HEK293 (cell line): ENCODE measurements at regions not wholly inside any gene's neighbourhood (a gene's known extent, or its start where the extent isn't known, plus 50 kb on each side); places are given as distances from the start of the nearest gene placed in this dataset.
A peak's percentile ranks its signal among the peaks of the same experiment; 100 is the strongest.

ENCODE experiments used
- CTCF ChIA-PET: fragments of 350-600 bp; formaldehyde crosslinking; extraction: SDS; loops from one replicate; lab custom pipeline; 2021; ENCODE audit warnings: antibody characterized with exemption; lab: Yijun Ruan, JAX
- POLR2A ChIA-PET: fragments of 300-600 bp; formaldehyde crosslinking; extraction: SDS; loops from one replicate; lab custom pipeline; 2020; ENCODE audit warnings: antibody characterized with exemption, inconsistent platforms; lab: Yijun Ruan, JAX
- H3K27ac ChIP-seq: fragments of 200-500 bp; sonication (Bioruptor generic); 2 replicates; pipeline ENCODE4 v1.5.1; 2014; ENCODE audit warnings: low read depth, low read length, control low read depth, inconsistent platforms; ENCODE audit errors: extremely low read depth
- H3K36me3 ChIP-seq, 2 experiments: fragments of 200-500 bp in 1 of 2; sonication (Bioruptor generic) in 1 of 2; 1 replicate in 1 of 2; 2 replicates in 1 of 2; pipeline ENCODE4 v1.5.1; 2014 to 2017; ENCODE audit warnings: inconsistent platforms in 2 of 2, low read length in 2 of 2; ENCODE audit not compliant: control insufficient read depth in 2 of 2, insufficient read depth in 1 of 2
- H3K4me1 ChIP-seq: fragments of 200-500 bp; sonication (Bioruptor generic); 2 replicates; pipeline ENCODE4 v1.5.1; 2014; ENCODE audit warnings: mild to moderate bottlenecking, low read length, inconsistent platforms; ENCODE audit not compliant: control insufficient read depth, insufficient read depth
- H3K4me3 ChIP-seq: 2 replicates; pipeline ENCODE4 v1.5.1; 2011; ENCODE audit warnings: low read depth, mild to moderate bottlenecking, control low read depth, low read length, moderate library complexity
- H3K9me3 ChIP-seq: fragments of 200-500 bp; sonication (Bioruptor generic); 2 replicates; pipeline ENCODE4 v1.5.1; 2014; ENCODE audit warnings: low read depth, low read length, inconsistent platforms; ENCODE audit not compliant: control insufficient read depth, insufficient read depth
- EGR2 ChIP-seq: fragments of 450-650 bp; formaldehyde crosslinking; IDR thresholded peaks from 2 replicates; pipeline ENCODE4 v1.5.1; 2016; ENCODE audit warnings: low read depth, missing biosample characterization, missing genetic modification characterization
- INSM2 ChIP-seq: fragments of 450-650 bp; formaldehyde crosslinking; IDR thresholded peaks from 2 replicates; pipeline ENCODE4 v1.5.1; 2016; ENCODE audit warnings: missing biosample characterization, missing genetic modification characterization
- REST ChIP-seq: fragments of 450-650 bp; formaldehyde crosslinking; IDR thresholded peaks from 2 replicates; pipeline ENCODE4 v1.5.1; 2016; ENCODE audit warnings: missing biosample characterization, missing genetic modification characterization
- TCF7L2 ChIP-seq: IDR thresholded peaks from 2 replicates; pipeline ENCODE4 v1.6.1; 2011; ENCODE audit warnings: low read depth, mild to moderate bottlenecking, inconsistent platforms, low read length, moderate library complexity, borderline replicate concordance
- YY1 ChIP-seq: fragments of 450-650 bp; formaldehyde crosslinking; IDR thresholded peaks from 2 replicates; pipeline ENCODE4 v1.5.1; 2018; ENCODE audit warnings: missing biosample characterization, missing genetic modification characterization
- YY2 ChIP-seq: fragments of 450-650 bp; formaldehyde crosslinking; IDR thresholded peaks from 2 replicates; pipeline ENCODE4 v1.5.1; 2016; ENCODE audit warnings: missing biosample characterization, missing genetic modification characterization
- ZBTB17 ChIP-seq: fragments of 450-650 bp; formaldehyde crosslinking; IDR thresholded peaks from 2 replicates; pipeline ENCODE4 v1.5.1; 2016; ENCODE audit warnings: missing biosample characterization, missing genetic modification characterization
- ZBTB21 ChIP-seq: fragments of 450-650 bp; formaldehyde crosslinking; IDR thresholded peaks from 2 replicates; pipeline ENCODE4 v1.5.1; 2017; ENCODE audit warnings: missing biosample characterization, missing genetic modification characterization
- ZBTB48 ChIP-seq: fragments of 450-650 bp; formaldehyde crosslinking; IDR thresholded peaks from 2 replicates; pipeline ENCODE4 v1.5.1; 2016; ENCODE audit warnings: missing biosample characterization, missing genetic modification characterization
- ZFHX2 ChIP-seq: fragments of 450-650 bp; formaldehyde crosslinking; conservative IDR thresholded peaks from 2 replicates; pipeline ENCODE4 v1.5.1; 2016; ENCODE audit warnings: missing biosample characterization, missing genetic modification characterization
- ZNF114 ChIP-seq: fragments of 450-650 bp; formaldehyde crosslinking; IDR thresholded peaks from 2 replicates; pipeline ENCODE4 v1.5.0; 2017; ENCODE audit warnings: missing biosample characterization, missing genetic modification characterization
- ZNF16 ChIP-seq: fragments of 450-650 bp; formaldehyde crosslinking; IDR thresholded peaks from 2 replicates; pipeline ENCODE4 v1.5.1; 2016; ENCODE audit warnings: low read depth, missing biosample characterization, missing genetic modification characterization
- ZNF248 ChIP-seq: fragments of 450-650 bp; formaldehyde crosslinking; IDR thresholded peaks from 2 replicates; pipeline ENCODE4 v1.5.1; 2017; ENCODE audit warnings: missing biosample characterization, missing genetic modification characterization
- ZNF274 ChIP-seq, 2 experiments: fragments of 200-500 bp in 1 of 2; fragments of 450-650 bp in 1 of 2; sonication (Bioruptor generic) in 1 of 2; formaldehyde crosslinking in 1 of 2; IDR thresholded peaks; 2 replicates each; pipeline versions ENCODE4 v1.5.1 to v1.6.1; 2014 to 2016; ENCODE audit warnings: borderline replicate concordance in 1 of 2, inconsistent platforms in 1 of 2, low read length in 1 of 2, missing biosample characterization in 1 of 2, missing genetic modification characterization in 1 of 2
- ZNF341 ChIP-seq: fragments of 450-650 bp; formaldehyde crosslinking; IDR thresholded peaks from 2 replicates; pipeline ENCODE4; 2016; ENCODE audit warnings: low read depth, missing biosample characterization, missing genetic modification characterization
- ZNF529 ChIP-seq: fragments of 450-650 bp; formaldehyde crosslinking; IDR thresholded peaks from 2 replicates; pipeline ENCODE4 v1.5.1; 2017; ENCODE audit warnings: missing genetic modification characterization, missing biosample characterization; ENCODE audit not compliant: insufficient replicate concordance
- ZNF558 ChIP-seq: fragments of 450-650 bp; formaldehyde crosslinking; IDR thresholded peaks from 2 replicates; pipeline ENCODE4 v1.5.1; 2016; ENCODE audit warnings: missing biosample characterization, missing genetic modification characterization
- ZNF561 ChIP-seq: fragments of 450-650 bp; IDR thresholded peaks from 2 replicates; pipeline ENCODE4 v1.5.1; 2018; ENCODE audit warnings: missing biosample characterization, missing genetic modification characterization, borderline replicate concordance
- ZNF580 ChIP-seq: fragments of 450-650 bp; formaldehyde crosslinking; IDR thresholded peaks from 2 replicates; pipeline ENCODE4 v1.5.1; 2016; ENCODE audit warnings: missing biosample characterization, missing genetic modification characterization
- ZNF596 ChIP-seq: fragments of 450-650 bp; IDR thresholded peaks from 2 replicates; pipeline ENCODE4 v1.5.0; 2018; ENCODE audit warnings: missing biosample characterization, mild to moderate bottlenecking, missing genetic modification characterization, moderate library complexity
- ZNF600 ChIP-seq: fragments of 450-650 bp; formaldehyde crosslinking; IDR thresholded peaks from 2 replicates; pipeline ENCODE4 v1.5.1; 2016; ENCODE audit warnings: missing biosample characterization, missing genetic modification characterization
- ZSCAN30 ChIP-seq: fragments of 450-650 bp; IDR thresholded peaks from 2 replicates; pipeline ENCODE4 v1.5.1; 2018; ENCODE audit warnings: missing biosample characterization, mild to moderate bottlenecking, missing genetic modification characterization, moderate library complexity
- TF ChIP-seq, protein P1 (sequence below): fragments of 450-650 bp; formaldehyde crosslinking; optimal IDR thresholded peaks from 2 replicates; pipeline ENCODE3; 2016; ENCODE audit warnings: missing biosample characterization, mild to moderate bottlenecking, missing genetic modification characterization
- TF ChIP-seq, protein P2 (sequence below): fragments of 450-650 bp; formaldehyde crosslinking; IDR thresholded peaks from 2 replicates; pipeline ENCODE4 v1.5.1; 2017; ENCODE audit warnings: missing biosample characterization, mild to moderate bottlenecking, missing genetic modification characterization, moderate library complexity
- TF ChIP-seq, protein P3 (sequence below): fragments of 450-650 bp; formaldehyde crosslinking; IDR thresholded peaks from 2 replicates; pipeline ENCODE4 v1.5.1; 2016; ENCODE audit warnings: missing biosample characterization, missing genetic modification characterization

DNA sequence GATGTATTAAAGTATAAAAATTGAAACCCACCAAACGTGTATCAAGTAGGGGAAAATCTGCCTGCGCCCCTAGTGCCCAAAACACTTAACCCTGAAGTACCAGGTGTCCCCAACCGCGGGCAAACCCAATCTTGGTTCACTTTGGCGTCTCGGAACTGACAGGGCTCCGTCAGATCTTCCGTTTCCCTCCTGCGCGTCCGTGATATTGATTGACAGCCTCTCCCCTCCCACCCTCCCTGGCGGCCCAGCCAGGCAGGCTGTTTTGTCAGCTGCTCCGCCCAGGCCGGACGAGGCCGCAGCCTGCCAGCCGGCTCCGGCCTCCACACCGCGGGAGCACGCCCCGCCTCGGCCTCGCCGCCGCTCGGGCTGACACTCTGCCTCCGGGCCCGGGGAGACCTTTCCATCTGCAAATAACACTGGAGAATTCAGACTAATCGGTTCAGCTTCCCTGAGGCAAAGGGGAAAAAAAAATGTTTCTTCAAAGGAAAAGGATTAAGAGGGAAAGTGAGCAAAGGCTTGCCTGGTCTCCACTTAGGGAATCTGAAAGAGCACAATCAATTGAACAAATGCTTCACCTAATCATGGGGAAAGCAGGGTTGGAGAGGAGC lies 234.9 kb upstream of the MCHR2 start (continued):
- TF ChIP-seq, protein P1, sequence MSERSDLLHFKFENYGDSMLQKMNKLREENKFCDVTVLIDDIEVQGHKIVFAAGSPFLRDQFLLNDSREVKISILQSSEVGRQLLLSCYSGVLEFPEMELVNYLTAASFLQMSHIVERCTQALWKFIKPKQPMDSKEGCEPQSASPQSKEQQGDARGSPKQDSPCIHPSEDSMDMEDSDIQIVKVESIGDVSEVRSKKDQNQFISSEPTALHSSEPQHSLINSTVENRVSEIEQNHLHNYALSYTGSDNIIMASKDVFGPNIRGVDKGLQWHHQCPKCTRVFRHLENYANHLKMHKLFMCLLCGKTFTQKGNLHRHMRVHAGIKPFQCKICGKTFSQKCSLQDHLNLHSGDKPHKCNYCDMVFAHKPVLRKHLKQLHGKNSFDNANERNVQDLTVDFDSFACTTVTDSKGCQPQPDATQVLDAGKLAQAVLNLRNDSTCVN (tag by site-specific recombination) = peak; percentile 59
- TF ChIP-seq ZBTB17 (tag by site-specific recombination) = peak; percentile 59; the same call in 1 of the 2 replicates
- peak; percentile 76 for TF ChIP-seq ZNF341 (tag by site-specific recombination)
- no peak for TF ChIP-seq ZNF274 (IDR thresholded peaks at IDR 0.05; ENCODE audit: low read length)
- no peak for TF ChIP-seq ZNF274 (tag by site-specific recombination; IDR thresholded peaks at IDR 0.05; ENCODE audit: borderline replicate concordance)
- TF ChIP-seq YY1 (tag by site-specific recombination) = no peak
- no peak for TF ChIP-seq ZNF16 (tag by site-specific recombination)
- no peak for TF ChIP-seq ZNF114 (tag by site-specific recombination)
- TF ChIP-seq ZBTB48 (tag by site-specific recombination) = no peak
- TF ChIP-seq, protein P2, sequence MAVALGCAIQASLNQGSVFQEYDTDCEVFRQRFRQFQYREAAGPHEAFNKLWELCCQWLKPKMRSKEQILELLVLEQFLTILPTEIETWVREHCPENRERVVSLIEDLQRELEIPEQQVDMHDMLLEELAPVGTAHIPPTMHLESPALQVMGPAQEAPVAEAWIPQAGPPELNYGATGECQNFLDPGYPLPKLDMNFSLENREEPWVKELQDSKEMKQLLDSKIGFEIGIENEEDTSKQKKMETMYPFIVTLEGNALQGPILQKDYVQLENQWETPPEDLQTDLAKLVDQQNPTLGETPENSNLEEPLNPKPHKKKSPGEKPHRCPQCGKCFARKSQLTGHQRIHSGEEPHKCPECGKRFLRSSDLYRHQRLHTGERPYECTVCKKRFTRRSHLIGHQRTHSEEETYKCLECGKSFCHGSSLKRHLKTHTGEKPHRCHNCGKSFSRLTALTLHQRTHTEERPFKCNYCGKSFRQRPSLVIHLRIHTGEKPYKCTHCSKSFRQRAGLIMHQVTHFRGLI = peak; percentile 47; the same call in 1 of the 2 replicates
- TF ChIP-seq ZNF600 (tag by site-specific recombination) = peak; percentile 65
- TF ChIP-seq ZFHX2 (tag by site-specific recombination) = 0 out of 2 replicates have a peak, but pooled peaks have one; percentile 8
- 0 out of 2 replicates have a peak, but pooled peaks have one; percentile 33 for TF ChIP-seq ZNF561 (tag by site-specific recombination)
- peak; percentile 91 for TF ChIP-seq ZSCAN30 (tag by site-specific recombination)
- TF ChIP-seq, protein P3, sequence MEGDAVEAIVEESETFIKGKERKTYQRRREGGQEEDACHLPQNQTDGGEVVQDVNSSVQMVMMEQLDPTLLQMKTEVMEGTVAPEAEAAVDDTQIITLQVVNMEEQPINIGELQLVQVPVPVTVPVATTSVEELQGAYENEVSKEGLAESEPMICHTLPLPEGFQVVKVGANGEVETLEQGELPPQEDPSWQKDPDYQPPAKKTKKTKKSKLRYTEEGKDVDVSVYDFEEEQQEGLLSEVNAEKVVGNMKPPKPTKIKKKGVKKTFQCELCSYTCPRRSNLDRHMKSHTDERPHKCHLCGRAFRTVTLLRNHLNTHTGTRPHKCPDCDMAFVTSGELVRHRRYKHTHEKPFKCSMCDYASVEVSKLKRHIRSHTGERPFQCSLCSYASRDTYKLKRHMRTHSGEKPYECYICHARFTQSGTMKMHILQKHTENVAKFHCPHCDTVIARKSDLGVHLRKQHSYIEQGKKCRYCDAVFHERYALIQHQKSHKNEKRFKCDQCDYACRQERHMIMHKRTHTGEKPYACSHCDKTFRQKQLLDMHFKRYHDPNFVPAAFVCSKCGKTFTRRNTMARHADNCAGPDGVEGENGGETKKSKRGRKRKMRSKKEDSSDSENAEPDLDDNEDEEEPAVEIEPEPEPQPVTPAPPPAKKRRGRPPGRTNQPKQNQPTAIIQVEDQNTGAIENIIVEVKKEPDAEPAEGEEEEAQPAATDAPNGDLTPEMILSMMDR (tag by site-specific recombination) = peak; percentile 55; the same call in 1 of the 2 replicates

GRCh38 chr6:100228437-100228833 lies 234.4 kb upstream of the MCHR2 start:
- CTCF ChIA-PET = interaction anchor here (0.7 to 1.4 kb wide), 3 partner anchors 37 to 252 kb away, joined by 3 to 6 read pairs (median 3); no protein-coding TSS in a partner anchor
- TF ChIP-seq EGR2 (tag by site-specific recombination) (no peak), ZNF529 (tag by site-specific recombination) (no peak), ZNF596 (tag by site-specific recombination) (no peak), YY2 (no peak), REST (tag by site-specific recombination) (no peak), ZNF248 (no peak), ZNF580 (no peak), TCF7L2 (no peak), ZNF558 (no peak), ZBTB21 (tag by site-specific recombination) (peak; percentile 81; the same call in 1 of the 2 replicates), INSM2 (tag by site-specific recombination) (no peak)

More at GRCh38 chr6:100228437-100228833, 234.4 kb upstream of the MCHR2 start:
- Histone ChIP-seq H3K9me3 (no peaks in the 10 kb centered on the region), H3K4me3 (peak overlapping the region; percentile 49), H3K27ac (0 out of 2 replicates have a peak overlapping the region, but pooled peaks have one; percentile 70), H3K4me1 (peaks cover 4% of the 10 kb centered on the region; the same call in 1 of the 2 replicates), H3K36me3 (no peaks in the 10 kb centered on the region)
- POLR2A ChIA-PET = interaction anchor here (1.7 to 2.4 kb wide), 2 partner anchors 9 to 236 kb away, joined by 5 to 11 read pairs; partner anchors contain the start of gene SIM1
